H1 (cell line): ENCODE measurements at regions not wholly inside any gene's neighbourhood (a gene's known extent, or its start where the extent isn't known, plus 50 kb on each side); places are given as distances from the start of the nearest gene placed in this dataset.

ENCODE experiments used
- CTCF ChIA-PET: fragments of 300-600 bp; sonication (Branson Sonifier 250); formaldehyde crosslinking; loops from one replicate; lab custom pipeline; 2021; ENCODE audit not compliant: partially characterized antibody; lab: Charles Lee
- POLR2A ChIA-PET: fragments of 300-600 bp; sonication (Branson Sonifier 250); formaldehyde crosslinking; loops from one replicate; lab custom pipeline; 2021; ENCODE audit warnings: inconsistent platforms; ENCODE audit not compliant: partially characterized antibody; lab: Charles Lee
- DNase-seq, 2 experiments: peaks; one replicate each; pipeline versions ENCODE4 v3.0.0 to v3.0.0-alpha.2; 2010 to 2022; ENCODE audit warnings: low spot score in 2 of 2, low read depth in 1 of 2, mixed read lengths in 1 of 2
- FAIRE-seq: peaks from 2 replicates; lab custom pipeline; 2011; peaks lifted over from hg19 to GRCh38; lab: Jason Lieb, UNC
- H2AFZ ChIP-seq: 2 replicates; pipeline ENCODE4 v1.8.1; 2012; ENCODE audit warnings: low read length, inconsistent platforms
- H2AK5ac ChIP-seq: 2 replicates; pipeline ENCODE4 v1.6.1; 2013; ENCODE audit warnings: low read depth, low read length
- H2BK120ac ChIP-seq: replicated peaks from 2 replicates; pipeline ENCODE3; 2013; ENCODE audit warnings: low read depth, low read length, inconsistent platforms
- H2BK12ac ChIP-seq: 2 replicates; pipeline ENCODE4 v1.6.1; 2013; ENCODE audit warnings: low read depth, low read length
- H2BK15ac ChIP-seq: 2 replicates; pipeline ENCODE4 v1.6.1; 2013; ENCODE audit warnings: low read length
- H2BK20ac ChIP-seq: 2 replicates; pipeline ENCODE4 v1.6.1; 2013; ENCODE audit warnings: low read length
- H2BK5ac ChIP-seq: 2 replicates; pipeline ENCODE4 v1.6.1; 2013; ENCODE audit warnings: low read depth, low read length
- H3K14ac ChIP-seq: 2 replicates; pipeline ENCODE4 v1.6.1; 2013; ENCODE audit warnings: inconsistent platforms; ENCODE audit not compliant: insufficient read length
- H3K18ac ChIP-seq: 2 replicates; pipeline ENCODE4 v1.6.1; 2013; ENCODE audit warnings: low read length; ENCODE audit errors: extremely low read depth
- H3K23ac ChIP-seq: 2 replicates; pipeline ENCODE4 v1.6.1; 2013; ENCODE audit warnings: inconsistent platforms; ENCODE audit not compliant: insufficient read length
- H3K23me2 ChIP-seq: 2 replicates; pipeline ENCODE4 v1.6.1; 2013; ENCODE audit warnings: low read depth, low read length
- H3K27ac ChIP-seq: 2 replicates; pipeline ENCODE4 v1.6.1; 2011; ENCODE audit warnings: low read depth, low read length, inconsistent platforms
- H3K27me3 ChIP-seq, 4 experiments: replicated peaks in 1 of 4; 1 replicate in 1 of 4; 2 replicates in 3 of 4; pipeline versions ENCODE4 v1.6.1 to v1.8.1; 2011 to 2013; ENCODE audit warnings: low read length in 3 of 4, mild to moderate bottlenecking in 3 of 4, inconsistent platforms in 2 of 4, mixed read lengths in 2 of 4, moderate library complexity in 1 of 4; ENCODE audit not compliant: control insufficient read depth in 3 of 4, insufficient read depth in 3 of 4; ENCODE audit errors: extremely low read depth in 1 of 4
- H3K36me3 ChIP-seq, 4 experiments: 2 replicates each; pipeline versions ENCODE4 v1.6.1 to v1.8.1; 2011 to 2013; ENCODE audit warnings: mild to moderate bottlenecking in 4 of 4, low read length in 3 of 4, moderate library complexity in 2 of 4, control low read depth in 1 of 4, inconsistent platforms in 1 of 4; ENCODE audit not compliant: insufficient read depth in 4 of 4, control insufficient read depth in 2 of 4
- H3K4ac ChIP-seq: replicated peaks from 2 replicates; pipeline ENCODE3; 2013; ENCODE audit warnings: low read length, low read depth, mixed read lengths, inconsistent platforms; ENCODE audit not compliant: insufficient read length
- H3K4me1 ChIP-seq, 4 experiments: replicated peaks in 1 of 4; 1 replicate in 1 of 4; 2 replicates in 3 of 4; pipeline versions ENCODE4 v1.6.1 to v1.8.1; 2011 to 2013; ENCODE audit warnings: low read length in 3 of 4, inconsistent platforms in 2 of 4, mixed read lengths in 1 of 4; ENCODE audit not compliant: insufficient read depth in 4 of 4, control insufficient read depth in 3 of 4
- H3K4me2 ChIP-seq, 2 experiments: 2 replicates each; pipeline versions ENCODE4 v1.6.1 to v1.8.1; 2011 to 2013; ENCODE audit warnings: low read depth in 2 of 2, low read length in 2 of 2, control low read depth in 1 of 2, inconsistent platforms in 1 of 2, mild to moderate bottlenecking in 1 of 2; ENCODE audit not compliant: insufficient read depth in 1 of 2
- H3K4me3 ChIP-seq, 4 experiments: fragments of 200-600, 300-600 bp in 1 of 4; sonication (generic), shearing (Covaris generic), sonication (Bioruptor Twin) in 1 of 4; 2 replicates each; pipeline versions ENCODE4 v1.5.1 to v1.8.1; 2011 to 2016; ENCODE audit warnings: low read length in 4 of 4, low read depth in 3 of 4, control low read depth in 2 of 4, inconsistent platforms in 2 of 4, mild to moderate bottlenecking in 2 of 4, mixed read lengths in 1 of 4, moderate library complexity in 1 of 4; ENCODE audit not compliant: insufficient read depth in 2 of 4; ENCODE audit errors: extremely low read depth in 1 of 4
- H3K56ac ChIP-seq: replicated peaks from 2 replicates; pipeline ENCODE3; 2013; ENCODE audit warnings: low read depth, mild to moderate bottlenecking, mixed read lengths, low read length, inconsistent platforms; ENCODE audit not compliant: insufficient read length
- H3K79me1 ChIP-seq: 2 replicates; pipeline ENCODE4 v1.6.1; 2013; ENCODE audit warnings: low read depth, low read length, control low read depth
- H3K79me2 ChIP-seq, 2 experiments: 2 replicates each; pipeline versions ENCODE4 v1.6.1 to v1.8.1; 2012 to 2013; ENCODE audit warnings: low read length in 2 of 2, mild to moderate bottlenecking in 2 of 2, inconsistent platforms in 1 of 2; ENCODE audit not compliant: insufficient read depth in 2 of 2, control insufficient read depth in 1 of 2
- H3K9ac ChIP-seq, 4 experiments: replicated peaks in 1 of 4; 1 replicate in 1 of 4; 2 replicates in 3 of 4; pipeline versions ENCODE4 v1.6.1 to v1.8.1; 2011 to 2013; ENCODE audit warnings: low read depth in 3 of 4, low read length in 3 of 4, control low read depth in 2 of 4, mild to moderate bottlenecking in 2 of 4, moderate library complexity in 2 of 4, inconsistent platforms in 1 of 4; ENCODE audit errors: extremely low read depth in 1 of 4
- H3K9me3 ChIP-seq, 2 experiments: 2 replicates each; pipeline versions ENCODE4 v1.6.1 to v1.8.1; 2012 to 2013; ENCODE audit warnings: mild to moderate bottlenecking in 2 of 2, moderate library complexity in 2 of 2, control low read depth in 1 of 2, inconsistent platforms in 1 of 2, low read depth in 1 of 2, low read length in 1 of 2, mixed read lengths in 1 of 2; ENCODE audit not compliant: insufficient read depth in 2 of 2
- H4K20me1 ChIP-seq, 2 experiments: replicated peaks in 1 of 2; 2 replicates each; pipeline versions ENCODE3 to v1.8.1; 2011 to 2013; ENCODE audit warnings: inconsistent platforms in 2 of 2, low read length in 2 of 2, mild to moderate bottlenecking in 1 of 2; ENCODE audit not compliant: insufficient read depth in 2 of 2, control insufficient read depth in 1 of 2
- H4K5ac ChIP-seq: 2 replicates; pipeline ENCODE4 v1.6.1; 2013; ENCODE audit warnings: low read length, low read depth, mixed read lengths, inconsistent platforms; ENCODE audit not compliant: insufficient read length
- H4K8ac ChIP-seq: 2 replicates; pipeline ENCODE4 v1.8.0; 2013; ENCODE audit warnings: mild to moderate bottlenecking, moderate library complexity, low read length, inconsistent platforms; ENCODE audit not compliant: insufficient read depth; ENCODE audit errors: extremely low read depth
- H4K91ac ChIP-seq: replicated peaks from 2 replicates; pipeline ENCODE3; 2013; ENCODE audit warnings: low read length, mixed read lengths, inconsistent platforms; ENCODE audit not compliant: insufficient read length
- ATF3 ChIP-seq: IDR thresholded peaks from 2 replicates; pipeline ENCODE4 v1.6.1; 2011; ENCODE audit warnings: low read depth, mild to moderate bottlenecking, low read length; ENCODE audit not compliant: insufficient read depth
- BACH1 ChIP-seq: IDR thresholded peaks from 2 replicates; pipeline ENCODE4 v1.6.1; 2012; ENCODE audit warnings: low read length, improper control_type of control experiment
- BRCA1 ChIP-seq: IDR thresholded peaks from 2 replicates; pipeline ENCODE4 v1.6.1; 2012; ENCODE audit warnings: low read depth, low read length, improper control_type of control experiment
- CREB1 ChIP-seq: IDR thresholded peaks from 2 replicates; pipeline ENCODE4 v1.6.1; 2012; ENCODE audit warnings: inconsistent platforms
- CTBP2 ChIP-seq: IDR thresholded peaks from 2 replicates; pipeline ENCODE4 v1.7.0; 2011; ENCODE audit warnings: borderline replicate concordance, mild to moderate bottlenecking, moderate library complexity, mixed read lengths, low read length; ENCODE audit not compliant: insufficient read depth, insufficient read length
- CTCF ChIP-seq, 3 experiments: IDR thresholded peaks; 1 replicate in 2 of 3; 2 replicates in 1 of 3; pipeline versions ENCODE4 v1.5.1 to v1.6.1; 2011; ENCODE audit warnings: low read length in 3 of 3, mild to moderate bottlenecking in 3 of 3, inconsistent platforms in 2 of 3, low read depth in 1 of 3, moderate library complexity in 1 of 3; ENCODE audit not compliant: insufficient read depth in 1 of 3; ENCODE audit errors: control extremely low read depth in 1 of 3
- PHF8 ChIP-seq: fragments of 200-600 bp; sonication (generic); conservative IDR thresholded peaks from 2 replicates; pipeline ENCODE4 v1.7.1; 2012; ENCODE audit warnings: low read depth, mild to moderate bottlenecking, inconsistent platforms, low read length, moderate library complexity
- RNF2 ChIP-seq: fragments of 200-900, 300-1000 bp; sonication (generic); IDR thresholded peaks from 2 replicates; pipeline ENCODE4 v1.7.1; 2016; ENCODE audit warnings: borderline replicate concordance, low read depth, mild to moderate bottlenecking, antibody characterized with exemption, low read length; ENCODE audit not compliant: poor library complexity, severe bottlenecking; ENCODE audit errors: missing control alignments
- SRF ChIP-seq: IDR thresholded peaks from 2 replicates; pipeline ENCODE4 v1.6.1; 2011; ENCODE audit warnings: mild to moderate bottlenecking, low read depth, low read length, moderate library complexity
- SUZ12 ChIP-seq: fragments of 200-600 bp; sonication (generic); IDR thresholded peaks from 2 replicates; pipeline ENCODE4 v1.6.1; 2012; ENCODE audit warnings: mild to moderate bottlenecking, inconsistent platforms, low read length, moderate library complexity, mixed read lengths
- WGBS, 2 experiments: shearing (Covaris generic) in 1 of 2; methylation state at CpG; one replicate each; pipeline versions ENCODE4 v1.1.6 to v1.1.7; 2013 to 2015; ENCODE audit warnings: low lambda C conversion rate in 2 of 2, mixed read lengths in 2 of 2, inconsistent platforms in 1 of 2, low coverage in 1 of 2, missing lambda C conversion rate in 1 of 2; ENCODE audit not compliant: insufficient replicate concordance in 2 of 2, insufficient coverage in 1 of 2, insufficient read length in 1 of 2; ENCODE audit errors: extremely low coverage in 1 of 2, missing lambda C conversion rate in 1 of 2; 5-methylcytosine and 5-hydroxymethylcytosine counted together

DNA sequence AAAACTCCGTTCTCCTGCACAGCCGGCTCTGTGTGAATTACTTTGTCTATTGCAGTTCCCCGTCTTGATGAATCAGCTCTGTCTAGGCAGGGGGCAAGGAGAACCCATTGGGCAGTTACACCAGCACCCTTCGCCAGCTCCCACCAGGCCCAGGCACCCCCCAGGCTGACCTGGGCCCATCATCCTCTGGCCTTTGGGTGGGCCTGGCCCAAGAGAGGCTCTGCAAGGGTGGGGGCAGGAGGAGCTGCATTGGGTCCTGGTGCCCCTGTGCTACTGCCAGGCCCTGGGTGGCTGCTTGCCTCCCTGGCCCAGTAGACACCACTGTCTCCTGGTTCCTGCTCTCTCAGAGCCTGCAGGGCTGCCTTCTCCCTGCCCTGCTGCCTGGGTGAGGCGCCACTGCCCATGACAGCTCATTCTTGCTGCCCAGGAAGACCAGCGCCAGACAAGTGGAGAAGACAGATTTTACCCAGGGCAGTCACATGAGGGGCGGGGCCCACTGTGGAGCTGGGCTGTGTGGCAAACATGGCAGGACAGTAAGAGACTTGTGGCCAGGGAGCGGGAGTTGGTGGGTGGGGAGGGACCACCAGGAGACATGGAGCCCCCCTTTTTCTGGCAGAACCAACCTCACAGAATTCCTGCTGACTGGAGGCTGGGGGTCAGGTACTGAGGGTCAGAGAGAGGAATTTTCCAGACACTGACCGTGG, 67.2 kb downstream of the MRPL36 start:
- Histone ChIP-seq H2AFZ (no peak overlapping the region), H4K91ac (no peak overlapping the region), H4K5ac (no peak overlapping the region), H3K23me2 (no peaks in the 10 kb centered on the region), H3K56ac (no peak overlapping the region), H3K79me2 (no peaks in the 10 kb centered on the region), H3K79me1 (no peaks in the 10 kb centered on the region), H3K23ac (no peak overlapping the region), H4K20me1 (no peaks in the 10 kb centered on the region), H3K36me3 (no peaks in the 10 kb centered on the region), H3K4ac (no peak overlapping the region), H3K14ac (no peak overlapping the region), H3K9ac (no peak overlapping the region), H2BK15ac (no peak overlapping the region), H2BK120ac (no peak overlapping the region), H2BK20ac (no peak overlapping the region), H3K27me3 (no peaks in the 10 kb centered on the region), H3K18ac (no peak overlapping the region), H3K4me1 (no peaks in the 10 kb centered on the region; a peak in 1 of 7 replicates), H4K8ac (no peak overlapping the region), H2BK12ac (no peak overlapping the region), H3K4me2 (no peak overlapping the region), H2AK5ac (no peak overlapping the region), H3K27ac (no peak overlapping the region), H3K9me3 (no peaks in the 10 kb centered on the region), H3K4me3 (no peak overlapping the region), H2BK5ac (no peak overlapping the region)
- ChIA-PET POLR2A (no interaction called here), CTCF (interaction anchor here (1.1 to 1.2 kb wide), 2 partner anchors 10 to 75 kb away, joined by 3 read pairs; no protein-coding TSS in a partner anchor)
- peak in 1 of 2 experiments; percentile 37 for DNase-seq
- FAIRE-seq, result no peak
- WGBS, 2 experiments, result 90% methylated on average over 9 of the region's 9 CpGs; no CpG with 5 or more reads in 1 of the 2 experiments
- TF ChIP-seq RNF2 (no peak), CTBP2 (no peak), CREB1 (no peak), SUZ12 (no peak), BRCA1 (no peak), ATF3 (no peak), BACH1 (no peak), CTCF (IDR thresholded peaks at IDR 0.05; ENCODE audit: control extremely low read depth in 1 of 3, insufficient read depth in 1 of 3, low read depth in 1 of 3, low read length in 3 of 3) (no peak), SRF (no peak), PHF8 (no peak)
